Body of pancreas (tissue), 4 donors: ENCODE measurements at regions not wholly inside any gene's neighbourhood (a gene's known extent, or its start where the extent isn't known, plus 50 kb on each side); places are given as distances from the start of the nearest gene placed in this dataset.

Source experiments
- CTCF ChIP-seq, 7 experiments: fragments of 450-650 bp in 4 of 7; fragments of 200-600 bp in 3 of 7; sonication (generic) in 3 of 7; IDR thresholded peaks; one replicate each; pipeline ENCODE4 v1.5.1; 2016 to 2019; ENCODE audit warnings: antibody characterized with exemption in 7 of 7
- POLR2A ChIP-seq, 3 donors: fragments of 450-650 bp; IDR thresholded peaks; one replicate each; pipeline ENCODE4 v1.6.1; 2016; ENCODE audit warnings: antibody characterized with exemption in 3 of 3, mild to moderate bottlenecking in 2 of 3

GRCh38 chr10:29377333-29377961, 88.6 kb downstream of the LYZL1 start:
- TF ChIP-seq POLR2A (IDR thresholded peaks at IDR 0.05) (no peak), CTCF (IDR thresholded peaks at IDR 0.05) (peak; percentile 43 to 93 (median 70))
